IMR-90 (cell line): ENCODE measurements at regions not wholly inside any gene's neighbourhood (a gene's known extent, or its start where the extent isn't known, plus 50 kb on each side); places are given as distances from the start of the nearest gene placed in this dataset.

Source experiments
- ATAC-seq: fragments of 200-7000 bp; cut with Tn5 transposase; 2 replicates; pipeline ENCODE4 v1.9.1; 2020; ENCODE audit warnings: low read depth, mild to moderate bottlenecking, moderate library complexity
- BruUV-seq: library from RNA; stranded (reverse); fragments of 400-500 nt; replicated peaks from 2 replicates; lab custom pipeline; 2021; lab: Mats Ljungman, UMichigan
- CTCF ChIA-PET: fragments of 300-600 bp; formaldehyde crosslinking; extraction: SDS; loops from one replicate; lab custom pipeline; 2021; ENCODE audit warnings: antibody characterized with exemption; lab: Yijun Ruan, JAX
- POLR2A ChIA-PET: fragments of 300-600 bp; sonication (Branson Sonifier 250); formaldehyde crosslinking; loops from one replicate; lab custom pipeline; 2022; ENCODE audit warnings: antibody characterized with exemption; ENCODE audit not compliant: unreplicated experiment; lab: Charles Lee
- DNase-seq: peaks from one replicate; pipeline ENCODE4 v3.0.0; 2013
- H2AFZ ChIP-seq: replicated peaks from 2 replicates; pipeline ENCODE3; 2013; ENCODE audit warnings: low read length, mild to moderate bottlenecking; ENCODE audit not compliant: poor library complexity
- H2AK5ac ChIP-seq: 2 replicates; pipeline ENCODE4 v1.6.1; 2013; ENCODE audit warnings: low read depth, low read length, inconsistent platforms
- H2AK9ac ChIP-seq: replicated peaks from 2 replicates; pipeline ENCODE3; 2013; ENCODE audit warnings: mild to moderate bottlenecking, low read depth, low read length, moderate library complexity; ENCODE audit not compliant: poor library complexity
- H2BK120ac ChIP-seq: 2 replicates; pipeline ENCODE4 v1.6.1; 2013; ENCODE audit warnings: low read depth, low read length, inconsistent platforms
- H2BK15ac ChIP-seq: 3 replicates; pipeline ENCODE4 v1.6.1; 2013; ENCODE audit warnings: low read depth, low read length, inconsistent platforms
- H2BK20ac ChIP-seq: 2 replicates; pipeline ENCODE4 v1.6.1; 2013; ENCODE audit warnings: low read depth, mild to moderate bottlenecking, inconsistent platforms, low read length, moderate library complexity
- H2BK5ac ChIP-seq: 2 replicates; pipeline ENCODE4 v1.6.1; 2013; ENCODE audit warnings: mild to moderate bottlenecking, low read depth, low read length, inconsistent platforms; ENCODE audit not compliant: poor library complexity, severe bottlenecking
- H3K14ac ChIP-seq: replicated peaks from 2 replicates; pipeline ENCODE4 v1.6.1; 2013; ENCODE audit warnings: low read depth, low read length, inconsistent platforms
- H3K18ac ChIP-seq: 2 replicates; pipeline ENCODE4 v1.6.1; 2013; ENCODE audit warnings: low read depth, low read length, control low read depth
- H3K23ac ChIP-seq: 2 replicates; pipeline ENCODE4 v1.6.1; 2013; ENCODE audit warnings: low read depth, low read length, inconsistent platforms
- H3K27ac ChIP-seq: 2 replicates; pipeline ENCODE4 v1.5.1; 2013; ENCODE audit warnings: mild to moderate bottlenecking, control low read depth, low read length; ENCODE audit not compliant: insufficient read depth
- H3K27me3 ChIP-seq: 2 replicates; pipeline ENCODE4 v1.6.1; 2013; ENCODE audit warnings: low read length; ENCODE audit not compliant: control insufficient read depth, insufficient read depth
- H3K36me3 ChIP-seq: 2 replicates; pipeline ENCODE4 v1.6.1; 2013; ENCODE audit warnings: low read length, mixed read lengths; ENCODE audit not compliant: control insufficient read depth, insufficient read depth
- H3K4ac ChIP-seq: 2 replicates; pipeline ENCODE4 v1.6.1; 2013; ENCODE audit warnings: low read depth, low read length, inconsistent platforms
- H3K4me1 ChIP-seq: 2 replicates; pipeline ENCODE4 v1.6.1; 2013; ENCODE audit warnings: low read length, mixed read lengths; ENCODE audit not compliant: control insufficient read depth, insufficient read depth
- H3K4me2 ChIP-seq: 2 replicates; pipeline ENCODE4 v1.6.1; 2013; ENCODE audit warnings: low read depth, mild to moderate bottlenecking, control low read depth, low read length, moderate library complexity
- H3K4me3 ChIP-seq: 2 replicates; pipeline ENCODE4 v1.5.1; 2013; ENCODE audit warnings: low read depth, mild to moderate bottlenecking, control low read depth, low read length, moderate library complexity; ENCODE audit not compliant: insufficient read depth
- H3K56ac ChIP-seq: 2 replicates; pipeline ENCODE4 v1.6.1; 2013; ENCODE audit warnings: low read length, inconsistent platforms; ENCODE audit not compliant: insufficient read depth; ENCODE audit errors: extremely low read depth
- H3K79me1 ChIP-seq, 2 experiments: 2 replicates each; pipeline ENCODE4 v1.6.1; 2013; ENCODE audit warnings: low read length in 2 of 2, inconsistent platforms in 1 of 2, low read depth in 1 of 2
- H3K9ac ChIP-seq: 2 replicates; pipeline ENCODE4 v1.6.1; 2013; ENCODE audit warnings: low read depth, low read length, control low read depth
- H3K9me1 ChIP-seq: 2 replicates; pipeline ENCODE4 v1.6.1; 2013; ENCODE audit warnings: low read length, inconsistent platforms; ENCODE audit not compliant: insufficient read depth
- H3K9me3 ChIP-seq: 2 replicates; pipeline ENCODE4 v1.6.1; 2013; ENCODE audit warnings: low read length; ENCODE audit not compliant: control insufficient read depth, insufficient read depth
- H4K20me1 ChIP-seq: 2 replicates; pipeline ENCODE4 v1.6.1; 2013; ENCODE audit warnings: low read length, inconsistent platforms; ENCODE audit not compliant: insufficient read depth
- H4K5ac ChIP-seq: 2 replicates; pipeline ENCODE4 v1.6.1; 2013; ENCODE audit warnings: mild to moderate bottlenecking, low read depth, low read length, control low read depth
- H4K8ac ChIP-seq, 2 experiments: 2 replicates each; pipeline ENCODE4 v1.6.1; 2013; ENCODE audit warnings: low read depth in 2 of 2, low read length in 2 of 2, control low read depth in 1 of 2, inconsistent platforms in 1 of 2
- H4K91ac ChIP-seq: 2 replicates; pipeline ENCODE4 v1.6.1; 2013; ENCODE audit warnings: low read depth, low read length, inconsistent platforms; ENCODE audit not compliant: insufficient read depth
- CEBPB ChIP-seq: IDR thresholded peaks from 2 replicates; pipeline ENCODE4 v1.6.1; 2012; ENCODE audit warnings: low read depth, low read length, improper control_type of control experiment
- CHD1 ChIP-seq: IDR thresholded peaks from 2 replicates; pipeline ENCODE4 v1.6.1; 2012; ENCODE audit warnings: low read depth, low read length, improper control_type of control experiment
- MAFK ChIP-seq: IDR thresholded peaks from 2 replicates; pipeline ENCODE4 v1.6.1; 2012; ENCODE audit warnings: low read depth, low read length, improper control_type of control experiment
- MAZ ChIP-seq: IDR thresholded peaks from 2 replicates; pipeline ENCODE4 v1.6.1; 2012; ENCODE audit warnings: low read depth, mild to moderate bottlenecking, low read length, improper control_type of control experiment, moderate library complexity, borderline replicate concordance
- MXI1 ChIP-seq: IDR thresholded peaks from 2 replicates; pipeline ENCODE4 v1.6.1; 2012; ENCODE audit warnings: low read depth, mild to moderate bottlenecking, low read length, moderate library complexity, borderline replicate concordance
- POLR2A ChIP-seq: IDR thresholded peaks from 2 replicates; pipeline ENCODE4 v1.6.1; 2012; ENCODE audit warnings: mild to moderate bottlenecking, low read depth, low read length
- RAD21 ChIP-seq: IDR thresholded peaks from 2 replicates; pipeline ENCODE4 v1.6.1; 2012; ENCODE audit warnings: low read length, improper control_type of control experiment
- RCOR1 ChIP-seq: IDR thresholded peaks from 2 replicates; pipeline ENCODE4 v1.6.1; 2012; ENCODE audit warnings: mild to moderate bottlenecking, low read length, improper control_type of control experiment; ENCODE audit not compliant: insufficient replicate concordance
- WGBS, 2 experiments: methylation state at CpG; one replicate each; pipeline versions ENCODE4 v1.1.5 to v1.1.7; 2013; ENCODE audit warnings: missing lambda C conversion rate in 2 of 2; ENCODE audit not compliant: insufficient read length in 1 of 2; ENCODE audit errors: extremely low coverage in 2 of 2; 5-methylcytosine and 5-hydroxymethylcytosine counted together
- dilution Hi-C: fragments of 300-500 bp; cut with HindIII; formaldehyde crosslinking; loops from one replicate; pipeline ENCODE4 v1.14.3; 2018; ENCODE audit warnings: low sequenced_read_pairs; ENCODE audit not compliant: unreplicated experiment
- in situ Hi-C: fragments of 300-500 bp; cut with MboI; formaldehyde crosslinking; loops from 3 replicates; pipeline ENCODE4 v1.14.3; 2019; ENCODE audit warnings: low sequenced_read_pairs, inconsistent platforms, mixed read lengths
- intact Hi-C: fragments of 100-400 bp; cut with micrococcal nuclease; formaldehyde crosslinking; loops from 2 replicates; pipeline ENCODE4 v1.10.0; 2022
- TF ChIP-seq, protein P1 (sequence below): fragments of 150-350 bp; IDR thresholded peaks from 2 replicates; pipeline ENCODE4 v1.6.1; 2016; ENCODE audit warnings: low read depth, mild to moderate bottlenecking, low read length, moderate library complexity, borderline replicate concordance
- TF ChIP-seq, protein P2 (sequence below): fragments of 150-350 bp; IDR thresholded peaks from 2 replicates; pipeline ENCODE4 v1.6.1; 2017; ENCODE audit warnings: mild to moderate bottlenecking, antibody characterized with exemption, low read length, low read depth

DNA sequence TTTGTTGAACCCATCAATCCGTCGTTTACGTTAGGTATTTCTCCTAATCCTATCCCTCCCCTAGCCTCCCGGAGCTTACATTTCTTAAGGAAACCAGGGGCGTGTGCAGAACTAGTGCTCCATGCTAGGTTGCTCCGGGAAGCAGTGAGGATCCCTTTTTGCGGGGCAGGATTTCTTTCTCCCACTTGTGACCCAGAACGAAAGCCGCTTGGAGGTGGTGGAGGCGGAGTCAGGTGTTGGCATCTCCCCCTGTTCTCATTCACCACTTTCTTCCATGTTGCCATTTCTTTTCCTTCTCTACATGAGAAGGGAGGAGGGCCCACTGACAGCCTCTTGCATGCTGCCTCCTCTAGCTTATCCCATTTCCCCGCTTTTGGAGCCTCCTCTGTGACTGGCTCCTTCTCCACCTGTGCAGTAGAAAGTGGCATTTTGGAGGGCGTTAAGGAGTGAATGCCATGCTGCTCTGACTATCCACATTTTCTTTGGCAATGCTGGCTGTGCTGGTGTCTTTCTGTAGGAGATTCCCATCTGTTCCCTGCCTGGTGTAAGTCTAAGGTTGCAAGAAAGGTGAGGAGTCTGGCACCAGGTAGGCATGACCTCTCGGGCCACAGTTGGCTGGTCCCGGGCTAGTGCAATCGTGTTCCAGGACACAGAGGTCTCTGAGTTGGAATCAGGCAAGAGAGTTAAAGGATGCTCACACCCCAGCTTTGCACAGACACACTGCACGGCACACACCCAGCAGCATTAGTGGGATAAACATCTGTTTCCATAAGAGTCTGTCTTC is 89.5 kb downstream of the ACKR3 start:
- no peak overlapping the region for H2BK120ac ChIP-seq
- H2AK9ac ChIP-seq: no peak overlapping the region
- H3K4ac ChIP-seq: no peak overlapping the region
- in situ Hi-C loops (no loop called here), intact Hi-C loops (no loop called here), dilution Hi-C loops (no loop called here)
- no peak overlapping the region for H3K4me2 ChIP-seq
- H3K9me1 ChIP-seq: no peaks in the 10 kb centered on the region
- no peak overlapping the region for H4K91ac ChIP-seq
- no peaks in the 10 kb centered on the region for H4K20me1 ChIP-seq
- CTCF ChIA-PET: no interaction called here
- H2AK5ac ChIP-seq: no peak overlapping the region
- no peak overlapping the region for H3K56ac ChIP-seq
- H3K14ac ChIP-seq: no peak overlapping the region
- H3K9me3 ChIP-seq: peaks cover 2% of the 10 kb centered on the region; the same call in 1 of the 2 replicates
- H3K23ac ChIP-seq: no peak overlapping the region
- H3K9ac ChIP-seq: no peak overlapping the region
- no peaks in the 10 kb centered on the region for H3K79me1 ChIP-seq
- H3K27ac ChIP-seq: no peak overlapping the region
- no peak overlapping the region for H4K8ac ChIP-seq
- no peak overlapping the region for H3K4me3 ChIP-seq
- DNase-seq: no peak
- H3K36me3 ChIP-seq: no peaks in the 10 kb centered on the region
- no peak overlapping the region for H2BK20ac ChIP-seq
- peaks cover 10% of the 10 kb centered on the region; the same call in 1 of the 2 replicates for H3K4me1 ChIP-seq
- no peak overlapping the region for H4K5ac ChIP-seq
- no peak overlapping the region for H2AFZ ChIP-seq
- 0% methylated on average over 1 of the region's 16 CpGs; no CpG with 5 or more reads in 1 of the 2 experiments for WGBS, 2 experiments
- TF ChIP-seq, protein P1, sequence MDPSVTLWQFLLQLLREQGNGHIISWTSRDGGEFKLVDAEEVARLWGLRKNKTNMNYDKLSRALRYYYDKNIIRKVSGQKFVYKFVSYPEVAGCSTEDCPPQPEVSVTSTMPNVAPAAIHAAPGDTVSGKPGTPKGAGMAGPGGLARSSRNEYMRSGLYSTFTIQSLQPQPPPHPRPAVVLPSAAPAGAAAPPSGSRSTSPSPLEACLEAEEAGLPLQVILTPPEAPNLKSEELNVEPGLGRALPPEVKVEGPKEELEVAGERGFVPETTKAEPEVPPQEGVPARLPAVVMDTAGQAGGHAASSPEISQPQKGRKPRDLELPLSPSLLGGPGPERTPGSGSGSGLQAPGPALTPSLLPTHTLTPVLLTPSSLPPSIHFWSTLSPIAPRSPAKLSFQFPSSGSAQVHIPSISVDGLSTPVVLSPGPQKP: no peak
- TF ChIP-seq CEBPB (no peak), MAFK (no peak), RCOR1 (no peak), POLR2A (no peak), MXI1 (no peak), MAZ (no peak), CHD1 (no peak), RAD21 (no peak)
- TF ChIP-seq, protein P2, sequence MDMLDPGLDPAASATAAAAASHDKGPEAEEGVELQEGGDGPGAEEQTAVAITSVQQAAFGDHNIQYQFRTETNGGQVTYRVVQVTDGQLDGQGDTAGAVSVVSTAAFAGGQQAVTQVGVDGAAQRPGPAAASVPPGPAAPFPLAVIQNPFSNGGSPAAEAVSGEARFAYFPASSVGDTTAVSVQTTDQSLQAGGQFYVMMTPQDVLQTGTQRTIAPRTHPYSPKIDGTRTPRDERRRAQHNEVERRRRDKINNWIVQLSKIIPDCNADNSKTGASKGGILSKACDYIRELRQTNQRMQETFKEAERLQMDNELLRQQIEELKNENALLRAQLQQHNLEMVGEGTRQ: no peak
- H3K27me3 ChIP-seq: peaks cover 5% of the 10 kb centered on the region
- POLR2A ChIA-PET: no interaction called here
- no peak overlapping the region for H2BK15ac ChIP-seq
- BruUV-seq: no TSS peak
- ATAC-seq: no peak
- no peak overlapping the region for H3K18ac ChIP-seq
- no peak overlapping the region for H2BK5ac ChIP-seq
